Tibial artery (tissue), 4 donors: ENCODE measurements at regions not wholly inside any gene's neighbourhood (a gene's known extent, or its start where the extent isn't known, plus 50 kb on each side); places are given as distances from the start of the nearest gene placed in this dataset.

Experiments used
- DNase-seq, 2 donors: peaks; one replicate each; pipeline ENCODE4 v3.0.0-alpha.2; 2019
- H3K27ac ChIP-seq, 2 donors: fragments of 200-600 bp; sonication (generic) in 1 of 2; 1 replicate in 1 of 2; 2 replicates in 1 of 2; pipeline ENCODE4 v1.5.1; 2018 to 2019; ENCODE audit warnings: mild to moderate bottlenecking in 1 of 2
- H3K27me3 ChIP-seq, 2 donors: fragments of 200-600 bp; sonication (generic) in 1 of 2; one replicate each; pipeline versions ENCODE4 v1.5.1 to v1.6.0; 2016 to 2019
- H3K36me3 ChIP-seq, 3 donors: fragments of 200-600 bp; sonication (generic) in 2 of 3; one replicate each; pipeline ENCODE4 v1.5.1; 2016 to 2019; ENCODE audit warnings: mild to moderate bottlenecking in 2 of 3
- H3K4me1 ChIP-seq, 4 donors: fragments of 200-600 bp; sonication (generic) in 2 of 4; 1 replicate in 3 of 4; 2 replicates in 1 of 4; pipeline ENCODE4 v1.5.1; 2016 to 2019
- H3K4me3 ChIP-seq, 2 donors: fragments of 200-600 bp; sonication (generic) in 1 of 2; 1 replicate in 1 of 2; 2 replicates in 1 of 2; pipeline ENCODE4 v1.5.1; 2018 to 2019; ENCODE audit warnings: mild to moderate bottlenecking in 2 of 2
- H3K9me3 ChIP-seq, 3 donors: fragments of 200-600 bp; sonication (generic) in 1 of 3; one replicate each; pipeline ENCODE4 v1.5.1; 2016 to 2019
- CTCF ChIP-seq, 2 experiments: fragments of 200-600 bp in 1 of 2; fragments of 450-650 bp in 1 of 2; IDR thresholded peaks; one replicate each; pipeline ENCODE4 v1.5.1; 2017 to 2019; ENCODE audit warnings: antibody characterized with exemption in 2 of 2, mild to moderate bottlenecking in 1 of 2, moderate library complexity in 1 of 2
- intact Hi-C: fragments of 100-400 bp; cut with DNase I; formaldehyde crosslinking; loops from one replicate; pipeline ENCODE4 v1.15.0; 2023; ENCODE audit warnings: low total_unique reads

GRCh38 chr5:91221917-91222316 is 161.2 kb downstream of the ARRDC3 start:
- Histone ChIP-seq H3K27ac (no peak overlapping the region), H3K4me1 (peaks cover 0 to 8% (median 0%) of the 10 kb centered on the region in 4 donors), H3K4me3 (no peak overlapping the region), H3K27me3 (no peaks in the 10 kb centered on the region), H3K9me3 (no peaks in the 10 kb centered on the region), H3K36me3 (no peaks in the 10 kb centered on the region)
- intact Hi-C loops = no loop called here
- no peak for DNase-seq
- no peak for TF ChIP-seq CTCF (IDR thresholded peaks at IDR 0.05)

GRCh38 chr5:91219803-91220371 is 163.2 kb downstream of the ARRDC3 start:
- H3K36me3 ChIP-seq = no peaks in the 10 kb centered on the region
- H3K9me3 ChIP-seq = no peaks in the 10 kb centered on the region
- H3K27ac ChIP-seq = no peak overlapping the region
- DNase-seq = no peak
- peaks cover 0 to 8% (median 0%) of the 10 kb centered on the region in 4 donors for H3K4me1 ChIP-seq
- no peaks in the 10 kb centered on the region for H3K27me3 ChIP-seq
- no peak overlapping the region for H3K4me3 ChIP-seq
- intact Hi-C loops = loop anchor here (10.0 kb wide), 1 partner anchor 165 kb away; the partner anchor contains the start of gene ARRDC3
- no peak for TF ChIP-seq CTCF (IDR thresholded peaks at IDR 0.05)

GRCh38 chr5:91219091-91219802 is 163.9 kb downstream of the ARRDC3 start:
- no peaks in the 10 kb centered on the region for H3K9me3 ChIP-seq
- no peak overlapping the region for H3K4me3 ChIP-seq
- no peaks in the 10 kb centered on the region for H3K36me3 ChIP-seq
- peak overlapping the region; percentile 22 to 32 for H3K27ac ChIP-seq
- intact Hi-C loops = loop anchor here (10.0 kb wide), 1 partner anchor 166 kb away; the partner anchor contains the start of gene ARRDC3
- H3K27me3 ChIP-seq = no peaks in the 10 kb centered on the region
- no peak for TF ChIP-seq CTCF (IDR thresholded peaks at IDR 0.05)
- DNase-seq = peak in 1 of 2 donors; percentile 74
- H3K4me1 ChIP-seq = peaks cover 0 to 8% (median 0%) of the 10 kb centered on the region in 4 donors

- H3K4me3 ChIP-seq = no peak overlapping the region
- H3K4me1 ChIP-seq = peaks cover 0 to 8% (median 1%) of the 10 kb centered on the region in 4 donors
- no peak overlapping the region for H3K27ac ChIP-seq
- no peaks in the 10 kb centered on the region for H3K9me3 ChIP-seq
- H3K27me3 ChIP-seq = no peaks in the 10 kb centered on the region
- intact Hi-C loops = loop anchor here (10.0 kb wide), 1 partner anchor 167 kb away; the partner anchor contains the start of gene ARRDC3
- no peaks in the 10 kb centered on the region for H3K36me3 ChIP-seq
- DNase-seq = no peak
- TF ChIP-seq CTCF (IDR thresholded peaks at IDR 0.05) = no peak
Observed at GRCh38 chr5:91217859-91218258, 165.3 kb downstream of the ARRDC3 start.

GRCh38 chr5:91214571-91214970 is 168.5 kb downstream of the ARRDC3 start:
- Histone ChIP-seq H3K36me3 (no peaks in the 10 kb centered on the region), H3K9me3 (no peaks in the 10 kb centered on the region), H3K27ac (no peak overlapping the region), H3K4me3 (no peak overlapping the region), H3K27me3 (no peaks in the 10 kb centered on the region), H3K4me1 (peaks cover 0 to 20% (median 10%) of the 10 kb centered on the region in 4 donors)
- TF ChIP-seq CTCF (IDR thresholded peaks at IDR 0.05) = no peak
- no peak for DNase-seq
- intact Hi-C loops = loop anchor here (10.0 kb wide), 1 partner anchor 170 kb away; the partner anchor contains the start of gene ARRDC3
